A549 (cell line): ENCODE measurements at regions not wholly inside any gene's neighbourhood (a gene's known extent, or its start where the extent isn't known, plus 50 kb on each side); places are given as distances from the start of the nearest gene placed in this dataset.

Experiments used
- ATAC-seq, 2 experiments: fragments of 200-7000 bp in 1 of 2; fragments of >200 bp in 1 of 2; cut with Nextera tagmentation in 1 of 2; cut with Tn5 transposase in 1 of 2; 3 replicates each; pipeline versions ENCODE4 v1.8.0 to v1.9.1; 2018 to 2020; ENCODE audit warnings: mild to moderate bottlenecking in 1 of 2, moderate library complexity in 1 of 2
- CTCF ChIA-PET: fragments of 300-600 bp; sonication (Branson Sonifier 250); formaldehyde crosslinking; extraction: SDS; loops from one replicate; lab custom pipeline; 2021; ENCODE audit warnings: antibody characterized with exemption, inconsistent platforms; lab: Yijun Ruan, JAX
- POLR2A ChIA-PET: fragments of 350-600 bp; formaldehyde crosslinking; extraction: SDS; loops from one replicate; lab custom pipeline; 2021; ENCODE audit warnings: antibody characterized with exemption, inconsistent platforms; lab: Yijun Ruan, JAX
- DNase-seq, 2 experiments: peaks; one replicate each; pipeline versions ENCODE4 v3.0.0 to v3.0.0-alpha.2; 2011 to 2016; ENCODE audit warnings: low read depth in 1 of 2, low spot score in 1 of 2
- FAIRE-seq: peaks from 2 replicates; lab custom pipeline; 2011; peaks lifted over from hg19 to GRCh38; lab: Jason Lieb, UNC
- H3K27ac ChIP-seq, 2 experiments: fragments of >200 bp; sonication (Bioruptor Twin); formaldehyde crosslinking; 3 replicates each; pipeline ENCODE4 v1.5.1; 2016 to 2017
- H3K4me1 ChIP-seq: fragments of >200 bp; sonication (Bioruptor Twin); formaldehyde crosslinking; 3 replicates; pipeline ENCODE4 v1.6.1; 2016
- H3K4me2 ChIP-seq: fragments of >200 bp; sonication (Bioruptor Twin); formaldehyde crosslinking; 3 replicates; pipeline ENCODE4 v1.6.1; 2016
- H3K4me3 ChIP-seq: fragments of >200 bp; sonication (Bioruptor Twin); formaldehyde crosslinking; 3 replicates; pipeline ENCODE4 v1.5.1; 2016
- H3K9me3 ChIP-seq: fragments of >200 bp; sonication (Bioruptor Twin); formaldehyde crosslinking; 3 replicates; pipeline ENCODE4 v1.6.1; 2016
- EHF ChIP-seq: fragments of 250-450 bp; sonication (Bioruptor Pico); IDR thresholded peaks from 2 replicates; pipeline ENCODE4 v1.5.0; 2020; ENCODE audit warnings: mild to moderate bottlenecking
- EHMT2 ChIP-seq: fragments of 200-600 bp; sonication (generic); IDR thresholded peaks from 2 replicates; pipeline ENCODE4 v1.6.1; 2016; ENCODE audit warnings: antibody characterized with exemption, low read depth, mild to moderate bottlenecking, moderate library complexity
- ESRRA ChIP-seq: fragments of 150-350 bp; IDR thresholded peaks from 2 replicates; pipeline ENCODE4 v1.6.1; 2014; ENCODE audit warnings: mild to moderate bottlenecking, low read length, borderline replicate concordance
- FOSB ChIP-seq: fragments of 250-450 bp; sonication (Bioruptor Pico); IDR thresholded peaks from 2 replicates; pipeline ENCODE4 v1.5.0; 2020; ENCODE audit warnings: mild to moderate bottlenecking, moderate library complexity
- FOXS1 ChIP-seq: fragments of 250-450 bp; sonication (Bioruptor Pico); IDR thresholded peaks from 2 replicates; pipeline ENCODE4 v1.5.0; 2020; ENCODE audit warnings: mild to moderate bottlenecking, moderate library complexity
- MAFK ChIP-seq: fragments of 450-650 bp; IDR thresholded peaks from 2 replicates; pipeline ENCODE4 v1.6.1; 2014; ENCODE audit not compliant: partially characterized antibody
- POLR2A ChIP-seq: IDR thresholded peaks from 2 replicates; pipeline ENCODE4 v1.6.1; 2012; ENCODE audit warnings: mild to moderate bottlenecking, low read length
- RAD21 ChIP-seq, 2 experiments: fragments of >200 bp in 1 of 2; sonication (Bioruptor Twin) in 1 of 2; formaldehyde crosslinking in 1 of 2; IDR thresholded peaks in 1 of 2; conservative IDR thresholded peaks in 1 of 2; 2 replicates in 1 of 2; 3 replicates in 1 of 2; pipeline ENCODE4 v1.6.1; 2012 to 2018; ENCODE audit warnings: inconsistent platforms in 1 of 2
- RARB ChIP-seq: fragments of 250-450 bp; sonication (Bioruptor Pico); IDR thresholded peaks from 2 replicates; pipeline ENCODE4 v1.8.0; 2021; ENCODE audit warnings: mild to moderate bottlenecking, moderate library complexity
- SMC3 ChIP-seq: fragments of >200 bp; sonication (Bioruptor Twin); formaldehyde crosslinking; IDR thresholded peaks from 3 replicates; pipeline ENCODE4 v1.6.1; 2018; ENCODE audit warnings: inconsistent platforms
- TP53 ChIP-seq: fragments of 250-450 bp; sonication (Bioruptor Pico); IDR thresholded peaks from 2 replicates; pipeline ENCODE4 v1.5.0; 2021; ENCODE audit warnings: mild to moderate bottlenecking, moderate library complexity
- ZFP36 ChIP-seq: fragments of 450-650 bp; IDR thresholded peaks from 2 replicates; pipeline ENCODE4 v1.6.1; 2014; ENCODE audit warnings: borderline replicate concordance; ENCODE audit not compliant: partially characterized antibody
- WGBS: methylation state at CpG from one replicate; pipeline ENCODE4 v1.1.6; 2017; ENCODE audit errors: missing lambda C conversion rate; 5-methylcytosine and 5-hydroxymethylcytosine counted together
- TF ChIP-seq, protein P1 (sequence below): fragments of >200 bp; sonication (Bioruptor Twin); formaldehyde crosslinking; IDR thresholded peaks from 3 replicates; pipeline ENCODE4 v1.5.1; 2016
- TF ChIP-seq, protein P2 (sequence below): fragments of 250-450 bp; sonication (Bioruptor Pico); IDR thresholded peaks from 2 replicates; pipeline ENCODE4 v1.5.0; 2021; ENCODE audit warnings: mild to moderate bottlenecking, moderate library complexity, borderline replicate concordance
- TF ChIP-seq, protein P3 (sequence below): IDR thresholded peaks from 2 replicates; pipeline ENCODE4 v1.6.1; 2012

DNA sequence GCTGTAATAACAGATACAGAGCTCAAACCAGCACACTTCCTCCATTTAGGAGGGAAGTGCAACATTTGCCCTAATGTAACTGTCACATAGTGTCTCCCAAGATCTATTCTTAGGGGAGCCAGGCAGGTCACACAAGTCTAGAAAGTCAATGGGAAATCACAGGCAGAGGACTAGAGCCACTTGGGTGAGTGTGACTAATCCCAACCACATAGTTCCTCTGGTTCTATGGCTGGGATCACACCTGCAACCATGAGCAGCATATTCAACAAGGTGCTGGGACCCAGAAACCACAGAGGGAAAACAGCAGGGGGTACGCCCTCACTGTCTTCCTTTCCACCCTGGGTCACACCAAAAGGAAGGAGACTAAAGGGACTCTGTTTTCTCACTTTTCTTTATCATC, 66.8 kb upstream of the TACR3 start:
- no peaks in the 10 kb centered on the region for H3K9me3 ChIP-seq
- H3K4me2 ChIP-seq: no peak overlapping the region
- ATAC-seq: no peak
- FAIRE-seq: no peak
- H3K4me3 ChIP-seq: no peak overlapping the region
- 0% methylated on average over 1 of the region's 1 CpG for WGBS
- H3K4me1 ChIP-seq: no peaks in the 10 kb centered on the region
- TF ChIP-seq MAFK: no peak
- TF ChIP-seq TP53: no peak
- TF ChIP-seq FOSB (CRISPR knock-in tag): no peak
- ChIA-PET POLR2A (no interaction called here), CTCF (interaction anchor here (1.0 to 1.3 kb wide), 4 partner anchors 10 to 587 kb away, joined by 3 to 4 read pairs (median 4); no protein-coding TSS in a partner anchor)
- H3K27ac ChIP-seq: no peak overlapping the region
- no peak for DNase-seq

DNA sequence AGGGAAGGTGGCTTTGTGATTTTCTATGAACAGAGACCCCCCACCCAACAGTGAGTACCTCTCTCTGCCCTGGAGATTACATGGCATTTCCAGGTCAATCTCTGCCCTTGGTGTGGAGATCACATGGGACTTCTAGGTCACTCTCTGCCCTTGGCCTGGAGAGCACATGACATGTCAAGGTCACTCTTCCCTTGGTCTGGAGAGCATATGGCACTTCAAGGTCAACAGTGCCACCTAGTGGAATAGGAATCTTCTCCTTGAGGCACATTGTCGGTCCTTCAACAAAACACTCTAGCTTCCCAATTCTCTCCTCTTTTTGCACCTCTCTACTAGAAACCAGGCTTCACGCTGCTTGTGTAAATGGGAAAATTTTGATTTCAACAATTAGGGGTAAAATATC, 66.2 kb upstream of the TACR3 start:
- Histone ChIP-seq H3K4me1 (no peaks in the 10 kb centered on the region), H3K9me3 (no peaks in the 10 kb centered on the region), H3K27ac (no peak overlapping the region), H3K4me2 (no peak overlapping the region), H3K4me3 (no peak overlapping the region)
- 8% methylated on average over 2 of the region's 2 CpGs for WGBS
- ChIA-PET CTCF (interaction anchor here (0.6 to 1.3 kb wide), 5 partner anchors 10 to 628 kb away, joined by 3 to 4 read pairs (median 3); no protein-coding TSS in a partner anchor), POLR2A (no interaction called here)
- ATAC-seq (peak; percentile 62 to 80), FAIRE-seq (no peak), DNase-seq (peak; percentile 1 to 53)
- TF ChIP-seq ZFP36 (no peak), SMC3 (peak; percentile 38; the same call in 2 of the 3 replicates), MAFK (no peak), ESRRA (peak; percentile 87; the same call in 1 of the 2 replicates), RAD21 (conservative IDR thresholded peaks at IDR 0.05 in 1 of 2, IDR thresholded peaks at IDR 0.05 in 1 of 2) (peak; percentile 56 to 66; a peak in 4 of 5 replicates)
- TF ChIP-seq, protein P1, sequence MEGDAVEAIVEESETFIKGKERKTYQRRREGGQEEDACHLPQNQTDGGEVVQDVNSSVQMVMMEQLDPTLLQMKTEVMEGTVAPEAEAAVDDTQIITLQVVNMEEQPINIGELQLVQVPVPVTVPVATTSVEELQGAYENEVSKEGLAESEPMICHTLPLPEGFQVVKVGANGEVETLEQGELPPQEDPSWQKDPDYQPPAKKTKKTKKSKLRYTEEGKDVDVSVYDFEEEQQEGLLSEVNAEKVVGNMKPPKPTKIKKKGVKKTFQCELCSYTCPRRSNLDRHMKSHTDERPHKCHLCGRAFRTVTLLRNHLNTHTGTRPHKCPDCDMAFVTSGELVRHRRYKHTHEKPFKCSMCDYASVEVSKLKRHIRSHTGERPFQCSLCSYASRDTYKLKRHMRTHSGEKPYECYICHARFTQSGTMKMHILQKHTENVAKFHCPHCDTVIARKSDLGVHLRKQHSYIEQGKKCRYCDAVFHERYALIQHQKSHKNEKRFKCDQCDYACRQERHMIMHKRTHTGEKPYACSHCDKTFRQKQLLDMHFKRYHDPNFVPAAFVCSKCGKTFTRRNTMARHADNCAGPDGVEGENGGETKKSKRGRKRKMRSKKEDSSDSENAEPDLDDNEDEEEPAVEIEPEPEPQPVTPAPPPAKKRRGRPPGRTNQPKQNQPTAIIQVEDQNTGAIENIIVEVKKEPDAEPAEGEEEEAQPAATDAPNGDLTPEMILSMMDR: peak; percentile 44

DNA sequence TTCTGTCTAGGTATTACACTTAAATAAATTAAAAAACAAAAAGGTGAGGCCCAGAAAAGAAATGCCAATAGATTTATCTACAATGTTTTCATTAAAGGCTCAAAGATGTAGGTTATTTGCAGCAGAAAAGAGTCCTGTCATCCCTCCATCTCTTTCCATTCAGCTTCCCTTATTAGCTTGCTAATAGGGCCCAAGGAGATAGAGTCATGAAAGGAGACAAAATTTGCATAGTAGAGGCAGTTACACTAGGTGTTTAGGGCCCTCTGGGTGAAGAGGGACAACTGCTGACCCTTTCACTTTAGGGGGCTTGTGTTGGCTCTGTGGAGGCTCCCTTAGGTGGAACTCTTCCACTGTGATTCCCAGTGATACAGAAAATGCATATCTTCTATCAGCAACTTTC, 58.4 kb upstream of the TACR3 start:
- POLR2A ChIA-PET: no interaction called here
- FAIRE-seq: no peak
- Histone ChIP-seq H3K4me2 (no peak overlapping the region), H3K4me3 (no peak overlapping the region), H3K27ac (no peak overlapping the region)
- TF ChIP-seq EHF (CRISPR knock-in tag) (no peak), FOXS1 (CRISPR knock-in tag) (no peak), RARB (CRISPR knock-in tag) (no peak), EHMT2 (no peak), POLR2A (no peak)
- TF ChIP-seq, protein P2, sequence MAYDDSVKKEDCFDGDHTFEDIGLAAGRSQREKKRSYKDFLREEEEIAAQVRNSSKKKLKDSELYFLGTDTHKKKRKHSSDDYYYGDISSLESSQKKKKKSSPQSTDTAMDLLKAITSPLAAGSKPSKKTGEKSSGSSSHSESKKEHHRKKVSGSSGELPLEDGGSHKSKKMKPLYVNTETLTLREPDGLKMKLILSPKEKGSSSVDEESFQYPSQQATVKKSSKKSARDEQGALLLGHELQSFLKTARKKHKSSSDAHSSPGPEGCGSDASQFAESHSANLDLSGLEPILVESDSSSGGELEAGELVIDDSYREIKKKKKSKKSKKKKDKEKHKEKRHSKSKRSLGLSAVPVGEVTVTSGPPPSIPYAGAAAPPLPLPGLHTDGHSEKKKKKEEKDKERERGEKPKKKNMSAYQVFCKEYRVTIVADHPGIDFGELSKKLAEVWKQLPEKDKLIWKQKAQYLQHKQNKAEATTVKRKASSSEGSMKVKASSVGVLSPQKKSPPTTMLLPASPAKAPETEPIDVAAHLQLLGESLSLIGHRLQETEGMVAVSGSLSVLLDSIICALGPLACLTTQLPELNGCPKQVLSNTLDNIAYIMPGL: no peak
- TF ChIP-seq, protein P3, sequence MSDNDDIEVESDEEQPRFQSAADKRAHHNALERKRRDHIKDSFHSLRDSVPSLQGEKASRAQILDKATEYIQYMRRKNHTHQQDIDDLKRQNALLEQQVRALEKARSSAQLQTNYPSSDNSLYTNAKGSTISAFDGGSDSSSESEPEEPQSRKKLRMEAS: no peak
- TF ChIP-seq, protein P1: no peak
- TF ChIP-seq, all 56 proteins: peak for 0
- DNase-seq: no peak
- Histone ChIP-seq H3K9me3 (no peaks in the 10 kb centered on the region), H3K4me1 (no peaks in the 10 kb centered on the region)
- ATAC-seq: no peak
- CTCF ChIA-PET: no interaction called here
